CD8-positive, alpha-beta memory T cell (primary cell): ENCODE measurements at regions not wholly inside any gene's neighbourhood (a gene's known extent, or its start where the extent isn't known, plus 50 kb on each side); places are given as distances from the start of the nearest gene placed in this dataset.

ENCODE experiments used
- CTCF ChIA-PET: fragments of 350-600 bp; sonication (Branson Sonifier 250); formaldehyde crosslinking; loops from one replicate; lab custom pipeline; 2021; ENCODE audit warnings: antibody characterized with exemption; lab: Charles Lee
- POLR2A ChIA-PET: fragments of 350-600 bp; sonication (Branson Sonifier 250); formaldehyde crosslinking; loops from one replicate; lab custom pipeline; 2021; ENCODE audit warnings: antibody characterized with exemption; lab: Charles Lee
- DNase-seq, 5 donors: peaks; one replicate each; pipeline versions ENCODE4 v3.0.0 to v3.0.0-alpha.2; 2020 to 2022; ENCODE audit warnings: mixed read lengths in 1 of 5
- H3K27ac ChIP-seq: one replicate; pipeline ENCODE4 v1.7.0; 2013; ENCODE audit warnings: low read depth, mild to moderate bottlenecking, low read length, moderate library complexity
- H3K27me3 ChIP-seq: 2 replicates; pipeline ENCODE4 v1.7.0; 2013; ENCODE audit warnings: low read length, mild to moderate bottlenecking; ENCODE audit not compliant: insufficient read depth, poor library complexity, severe bottlenecking
- H3K36me3 ChIP-seq: 2 replicates; pipeline ENCODE4 v1.7.0; 2013; ENCODE audit warnings: mild to moderate bottlenecking, low read length, moderate library complexity; ENCODE audit not compliant: insufficient read depth
- H3K4me1 ChIP-seq: 2 replicates; pipeline ENCODE4 v1.7.0; 2013; ENCODE audit warnings: mild to moderate bottlenecking, low read length, moderate library complexity; ENCODE audit not compliant: insufficient read depth
- H3K4me3 ChIP-seq: 2 replicates; pipeline ENCODE4 v1.7.0; 2013; ENCODE audit warnings: mild to moderate bottlenecking, low read length
- H3K9me3 ChIP-seq: 2 replicates; pipeline ENCODE4 v1.7.0; 2013; ENCODE audit warnings: mild to moderate bottlenecking, low read length
- H3K27ac Mint-ChIP-seq, 8 donors: one replicate each; pipeline ENCODE4 v1.8.0; 2020 to 2021; ENCODE audit warnings: mixed read lengths in 8 of 8, mild to moderate bottlenecking in 6 of 8, inconsistent platforms in 3 of 8, moderate library complexity in 3 of 8
- H3K27me3 Mint-ChIP-seq, 2 donors: one replicate each; pipeline ENCODE4 v1.8.0; 2020 to 2021; ENCODE audit warnings: mixed read lengths in 2 of 2, mild to moderate bottlenecking in 1 of 2, moderate library complexity in 1 of 2
- H3K36me3 Mint-ChIP-seq, 3 donors: one replicate each; pipeline ENCODE4 v1.8.0; 2020 to 2021; ENCODE audit warnings: mixed read lengths in 3 of 3, inconsistent platforms in 1 of 3, mild to moderate bottlenecking in 1 of 3
- H3K4me1 Mint-ChIP-seq, 3 donors: one replicate each; pipeline ENCODE4 v1.8.0; 2020 to 2021; ENCODE audit warnings: mixed read lengths in 3 of 3, inconsistent platforms in 1 of 3, mild to moderate bottlenecking in 1 of 3
- H3K4me3 Mint-ChIP-seq, 7 donors: one replicate each; pipeline ENCODE4 v1.8.0; 2020 to 2021; ENCODE audit warnings: mixed read lengths in 7 of 7, mild to moderate bottlenecking in 6 of 7, moderate library complexity in 4 of 7, inconsistent platforms in 2 of 7
- H3K9me3 Mint-ChIP-seq, 5 donors: one replicate each; pipeline ENCODE4 v1.8.0; 2020 to 2022; ENCODE audit warnings: mixed read lengths in 5 of 5, mild to moderate bottlenecking in 3 of 5, moderate library complexity in 2 of 5, inconsistent platforms in 1 of 5

- Histone ChIP-seq H3K27ac (no peak overlapping the region), H3K4me1 (no peaks in the 10 kb centered on the region), H3K36me3 (no peaks in the 10 kb centered on the region), H3K4me3 (no peak overlapping the region), H3K9me3 (no peaks in the 10 kb centered on the region), H3K27me3 (no peaks in the 10 kb centered on the region)
- POLR2A ChIA-PET, result no interaction called here
- Mint-ChIP-seq H3K4me1 (peaks cover 7 to 10% (median 7%) of the 10 kb centered on the region in 3 donors), H3K9me3 (no peaks in the 10 kb centered on the region), H3K36me3 (no peaks in the 10 kb centered on the region), H3K4me3 (peak overlapping the region in 1 of 7 donors; percentile 49), H3K27ac (no peak overlapping the region), H3K27me3 (peaks cover 10 to 23% of the 10 kb centered on the region in 2 donors)
- CTCF ChIA-PET, result no interaction called here
- no peak for DNase-seq
Measured at GRCh38 chr7:1286946-1287645, 54.4 kb downstream of the UNCX start.

- Histone ChIP-seq H3K36me3 (no peaks in the 10 kb centered on the region), H3K27me3 (no peaks in the 10 kb centered on the region), H3K4me1 (no peaks in the 10 kb centered on the region), H3K27ac (no peak overlapping the region), H3K9me3 (no peaks in the 10 kb centered on the region), H3K4me3 (no peak overlapping the region)
- Mint-ChIP-seq H3K36me3 (no peaks in the 10 kb centered on the region), H3K4me3 (no peak overlapping the region), H3K27ac (no peak overlapping the region), H3K4me1 (peaks cover 7 to 10% (median 7%) of the 10 kb centered on the region in 3 donors), H3K9me3 (no peaks in the 10 kb centered on the region), H3K27me3 (peaks cover 10 to 23% of the 10 kb centered on the region in 2 donors)
- DNase-seq, result peak in 1 of 5 donors; percentile 42
- ChIA-PET CTCF (no interaction called here), POLR2A (no interaction called here)
Measured at GRCh38 chr7:1287752-1288201, 55.1 kb downstream of the UNCX start.

GRCh38 chr7:1288390-1288995, 55.8 kb downstream of the UNCX start:
- H3K9me3 ChIP-seq, result no peaks in the 10 kb centered on the region
- Mint-ChIP-seq H3K4me1 (peaks cover 7 to 10% (median 7%) of the 10 kb centered on the region in 3 donors), H3K4me3 (peak overlapping the region in 1 of 7 donors; percentile 40), H3K27me3 (peaks cover 9 to 27% of the 10 kb centered on the region in 2 donors), H3K9me3 (no peaks in the 10 kb centered on the region), H3K36me3 (no peaks in the 10 kb centered on the region), H3K27ac (no peak overlapping the region)
- H3K4me3 ChIP-seq, result no peak overlapping the region
- no peaks in the 10 kb centered on the region for H3K27me3 ChIP-seq
- no peaks in the 10 kb centered on the region for H3K4me1 ChIP-seq
- DNase-seq, result no peak
- H3K36me3 ChIP-seq, result no peaks in the 10 kb centered on the region
- ChIA-PET POLR2A (no interaction called here), CTCF (no interaction called here)
- H3K27ac ChIP-seq, result no peak overlapping the region

GRCh38 chr7:1288996-1289551, 56.4 kb downstream of the UNCX start:
- no peak for DNase-seq
- Histone ChIP-seq H3K36me3 (no peaks in the 10 kb centered on the region), H3K27me3 (no peaks in the 10 kb centered on the region), H3K9me3 (no peaks in the 10 kb centered on the region), H3K4me3 (no peak overlapping the region), H3K4me1 (no peaks in the 10 kb centered on the region), H3K27ac (no peak overlapping the region)
- H3K36me3 Mint-ChIP-seq, result no peaks in the 10 kb centered on the region
- no peaks in the 10 kb centered on the region for H3K9me3 Mint-ChIP-seq
- H3K4me3 Mint-ChIP-seq, result peak overlapping the region in 4 of 7 donors; percentile 11 to 79 (median 28)
- peaks cover 7 to 10% (median 7%) of the 10 kb centered on the region in 3 donors for H3K4me1 Mint-ChIP-seq
- H3K27me3 Mint-ChIP-seq, result peaks cover 12 to 30% of the 10 kb centered on the region in 2 donors
- CTCF ChIA-PET, result no interaction called here
- POLR2A ChIA-PET, result no interaction called here
- no peak overlapping the region for H3K27ac Mint-ChIP-seq

DNA sequence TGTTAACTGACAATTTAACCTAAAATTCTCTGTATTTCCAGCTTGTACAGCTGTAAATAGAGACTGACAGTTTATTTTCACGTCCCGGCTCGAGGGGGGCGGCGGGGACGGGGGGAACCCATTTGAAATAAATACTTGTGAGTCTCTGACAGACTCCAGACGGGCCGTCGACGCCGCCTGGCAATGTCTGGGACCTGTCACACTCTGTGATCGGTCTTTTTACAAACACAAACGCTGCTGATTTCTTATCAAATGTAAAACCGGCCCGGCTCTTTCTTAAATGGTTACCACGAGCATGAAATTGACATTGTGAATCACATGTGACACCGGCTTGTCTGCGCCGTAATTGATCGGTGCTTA, 57.0 kb downstream of the UNCX start:
- Histone ChIP-seq H3K4me1 (no peaks in the 10 kb centered on the region), H3K27ac (no peak overlapping the region), H3K9me3 (no peaks in the 10 kb centered on the region), H3K27me3 (no peaks in the 10 kb centered on the region), H3K36me3 (no peaks in the 10 kb centered on the region), H3K4me3 (peak overlapping the region; percentile 28)
- Mint-ChIP-seq H3K27me3 (peaks cover 12 to 30% of the 10 kb centered on the region in 2 donors), H3K4me1 (peaks cover 7 to 10% (median 7%) of the 10 kb centered on the region in 3 donors), H3K9me3 (no peaks in the 10 kb centered on the region), H3K27ac (peak overlapping the region in 1 of 8 donors; percentile 94), H3K4me3 (peak overlapping the region in 6 of 7 donors; percentile 3 to 90 (median 76)), H3K36me3 (no peaks in the 10 kb centered on the region)
- DNase-seq, result no peak
- CTCF ChIA-PET, result no interaction called here
- POLR2A ChIA-PET, result no interaction called here

GRCh38 chr7:1290026-1290678, 57.5 kb downstream of the UNCX start:
- Mint-ChIP-seq H3K9me3 (no peaks in the 10 kb centered on the region), H3K4me1 (peaks cover 7 to 10% (median 7%) of the 10 kb centered on the region in 3 donors), H3K36me3 (no peaks in the 10 kb centered on the region), H3K4me3 (peak overlapping the region; percentile 3 to 90 (median 80)), H3K27me3 (peaks cover 12 to 28% of the 10 kb centered on the region in 2 donors), H3K27ac (peak overlapping the region in 2 of 8 donors; percentile 50 to 63)
- Histone ChIP-seq H3K27ac (no peak overlapping the region), H3K27me3 (no peaks in the 10 kb centered on the region), H3K36me3 (no peaks in the 10 kb centered on the region), H3K4me3 (peak overlapping the region; percentile 28), H3K4me1 (no peaks in the 10 kb centered on the region), H3K9me3 (no peaks in the 10 kb centered on the region)
- ChIA-PET CTCF (no interaction called here), POLR2A (no interaction called here)
- peak in 4 of 5 donors; percentile 16 to 45 (median 38) for DNase-seq

GRCh38 chr7:1290679-1291356, 58.1 kb downstream of the UNCX start:
- H3K27ac ChIP-seq, result no peak overlapping the region
- no peaks in the 10 kb centered on the region for H3K36me3 Mint-ChIP-seq
- ChIA-PET CTCF (no interaction called here), POLR2A (no interaction called here)
- H3K27me3 ChIP-seq, result no peaks in the 10 kb centered on the region
- H3K36me3 ChIP-seq, result no peaks in the 10 kb centered on the region
- H3K4me1 ChIP-seq, result no peaks in the 10 kb centered on the region
- H3K27ac Mint-ChIP-seq, result no peak overlapping the region
- H3K27me3 Mint-ChIP-seq, result peaks cover 12 to 26% of the 10 kb centered on the region in 2 donors
- no peaks in the 10 kb centered on the region for H3K9me3 ChIP-seq
- H3K9me3 Mint-ChIP-seq, result no peaks in the 10 kb centered on the region
- H3K4me3 ChIP-seq, result peak overlapping the region; percentile 28
- DNase-seq, result peak in 1 of 5 donors; percentile 33
- peak overlapping the region in 6 of 7 donors; percentile 75 to 90 (median 80) for H3K4me3 Mint-ChIP-seq
- peaks cover 7 to 10% (median 7%) of the 10 kb centered on the region in 3 donors for H3K4me1 Mint-ChIP-seq
